HG02588 (cell line): ENCODE measurements at regions not wholly inside any gene's neighbourhood (a gene's known extent, or its start where the extent isn't known, plus 50 kb on each side); places are given as distances from the start of the nearest gene placed in this dataset.

Experiments used
- ATAC-seq: cut with Tn5 transposase; IDR thresholded peaks from one replicate; pipeline ENCODE4 v1.9.1; 2021; ENCODE audit warnings: mild to moderate bottlenecking, moderate library complexity; ENCODE audit not compliant: unreplicated experiment

GRCh38 chr21:39105836-39106235, 77.4 kb downstream of the PSMG1 start:
- no peak for ATAC-seq

GRCh38 chr21:39105341-39105765, 77.9 kb downstream of the PSMG1 start:
- ATAC-seq, result no peak

GRCh38 chr21:39104911-39105310, 78.3 kb downstream of the PSMG1 start:
- ATAC-seq, result no peak

- ATAC-seq, result no peak
These were observed 79.6 kb downstream of the PSMG1 start for GRCh38 chr21:39103689-39104088.

GRCh38 chr21:39099859-39100258, 83.4 kb downstream of the PSMG1 start:
- ATAC-seq, result no peak

- no peak for ATAC-seq
These were observed 84.5 kb downstream of the PSMG1 start for GRCh38 chr21:39098696-39099200.

GRCh38 chr21:39097981-39098380, 85.3 kb downstream of the PSMG1 start:
- no peak for ATAC-seq

GRCh38 chr21:39097335-39097861, 85.9 kb downstream of the PSMG1 start:
- no peak for ATAC-seq

- ATAC-seq, result no peak
These were observed 86.5 kb downstream of the PSMG1 start for GRCh38 chr21:39096754-39097153.

GRCh38 chr21:39095681-39096080, 87.6 kb downstream of the PSMG1 start:
- ATAC-seq, result no peak

GRCh38 chr21:39094847-39095579, 88.2 kb downstream of the PSMG1 start:
- no peak for ATAC-seq

- no peak for ATAC-seq
These were observed 89.0 kb downstream of the PSMG1 start for GRCh38 chr21:39094087-39094780.

- no peak for ATAC-seq
These were observed 89.7 kb downstream of the PSMG1 start for GRCh38 chr21:39093526-39093925.

- no peak for ATAC-seq
These were observed 94.3 kb downstream of the PSMG1 start for GRCh38 chr21:39088831-39089380.

- no peak for ATAC-seq
These were observed 95.2 kb downstream of the PSMG1 start for GRCh38 chr21:39088031-39088370.

GRCh38 chr21:39087238-39088030, 95.8 kb downstream of the PSMG1 start:
- no peak for ATAC-seq

- ATAC-seq, result no peak
These were observed 96.7 kb downstream of the PSMG1 start for GRCh38 chr21:39086547-39086946.

- ATAC-seq, result no peak
These were observed 97.3 kb downstream of the PSMG1 start for GRCh38 chr21:39085843-39086405.

GRCh38 chr21:39084979-39085729, 98.1 kb downstream of the PSMG1 start:
- no peak for ATAC-seq

- no peak for ATAC-seq
These were observed 99.2 kb downstream of the PSMG1 start for GRCh38 chr21:39084073-39084472.
